ENCODE measurements at regions not wholly inside any gene's neighbourhood (a gene's known extent, or its start where the extent isn't known, plus 50 kb on each side); places are given as distances from the start of the nearest gene placed in this dataset.

DNA sequence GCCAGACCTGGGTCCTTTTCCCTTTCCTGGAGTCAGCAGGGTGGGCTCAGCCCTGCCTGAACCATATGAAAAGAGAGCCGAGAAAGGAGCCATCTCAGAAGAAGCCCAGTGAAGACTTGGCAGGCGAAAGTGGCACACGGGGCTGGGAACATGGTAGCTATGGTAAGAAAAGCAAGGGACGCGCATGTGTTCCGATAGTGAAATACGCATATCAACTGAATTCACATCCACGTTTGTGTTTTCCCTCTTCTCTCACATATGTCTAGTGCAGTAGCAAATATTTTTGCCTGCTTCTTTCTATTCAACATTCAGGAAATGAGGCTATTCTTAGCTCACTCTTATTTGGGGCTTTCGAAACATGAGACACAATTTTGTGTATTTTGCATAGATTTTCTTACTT, 54.1 kb upstream of the PEG3 start:
- no peaks in the 10 kb centered on the region for H3K79me1 ChIP-seq (ENCODE audit: low read depth, low read length)
- no peak for DNase-seq (ENCODE audit: low spot score)
- H4K91ac ChIP-seq (ENCODE audit: low read depth, low read length, poor library complexity) = no peak overlapping the region
- H3K23ac ChIP-seq (ENCODE audit: low read depth, low read length, poor library complexity) = no peak overlapping the region
- H4K8ac ChIP-seq (ENCODE audit: low read depth, low read length) = no peak overlapping the region
- H2BK12ac ChIP-seq (ENCODE audit: low read length) = no peak overlapping the region
- peaks cover 0 to 29% (median 0%) of the 10 kb centered on the region in 3 experiments for H3K27me3 ChIP-seq (ENCODE audit: control insufficient read depth in 3 of 3, insufficient read depth in 3 of 3, low read depth in 1 of 3, low read length in 3 of 3)
- no peak overlapping the region for H2BK120ac ChIP-seq (ENCODE audit: low read depth, low read length)
- no CpG with 5 or more reads among the region's 9 CpGs for WGBS, 2 donors (ENCODE audit: extremely low coverage in 2 of 2, insufficient read length in 2 of 2, insufficient replicate concordance in 1 of 2)
- no peaks in the 10 kb centered on the region for H3K4me1 ChIP-seq (ENCODE audit: control insufficient read depth in 2 of 2, insufficient read depth in 1 of 2, low read depth in 1 of 2, low read length in 2 of 2)
- H3K4me3 ChIP-seq (ENCODE audit: low read length in 2 of 2) = no peak overlapping the region
- no peak overlapping the region for H3K18ac ChIP-seq (ENCODE audit: low read length)
- peaks cover 0 to 22% of the 10 kb centered on the region in 2 donors for H3K9me3 ChIP-seq (replicated peaks in 1 of 2; ENCODE audit: control insufficient read depth in 2 of 2, insufficient read depth in 1 of 2, low read depth in 1 of 2, low read length in 2 of 2)
- no peak overlapping the region for H2BK15ac ChIP-seq (ENCODE audit: low read length)
- H3K4ac ChIP-seq (ENCODE audit: low read length) = no peak overlapping the region
- H3K9ac ChIP-seq (ENCODE audit: low read depth, low read length, poor library complexity) = no peak overlapping the region
- H3K14ac ChIP-seq (ENCODE audit: low read length) = no peak overlapping the region
- H3K36me3 ChIP-seq (replicated peaks in 1 of 2; ENCODE audit: control insufficient read depth in 2 of 2, insufficient read depth in 2 of 2, low read length in 2 of 2) = no peaks in the 10 kb centered on the region
- H3K27ac ChIP-seq (replicated peaks; ENCODE audit: low read length) = no peak overlapping the region
- no peak overlapping the region for H2BK5ac ChIP-seq (ENCODE audit: low read length)
- H3K4me2 ChIP-seq (ENCODE audit: insufficient read depth, low read length, poor library complexity, severe bottlenecking) = no peak overlapping the region
- H2AFZ ChIP-seq (ENCODE audit: low read length) = no peak overlapping the region
- no peak overlapping the region for H2AK5ac ChIP-seq (ENCODE audit: low read depth, low read length)

DNA sequence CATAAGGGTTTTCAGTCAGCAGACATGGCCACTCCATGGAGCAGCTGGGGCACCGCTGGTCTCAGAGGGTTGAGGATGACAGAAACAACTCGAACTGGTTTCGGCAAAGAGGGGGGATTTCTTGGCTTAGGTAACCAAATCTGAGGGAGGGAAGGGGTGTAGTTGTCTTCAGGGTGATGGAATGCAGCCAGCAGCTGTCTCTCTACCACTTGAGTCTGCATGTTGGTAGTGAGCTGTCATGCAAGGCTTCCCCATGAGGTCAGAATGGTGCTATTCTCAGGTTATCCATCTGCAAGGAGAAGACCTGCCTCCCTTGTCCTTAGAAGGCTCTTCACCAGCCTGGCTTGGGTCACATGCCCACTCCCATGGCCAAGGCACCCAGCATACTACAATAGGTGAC, 55.6 kb upstream of the PEG3 start:
- Histone ChIP-seq H3K18ac (ENCODE audit: low read length) (no peak overlapping the region), H2BK12ac (ENCODE audit: low read length) (no peak overlapping the region), H3K79me1 (ENCODE audit: low read depth, low read length) (peaks cover 2% of the 10 kb centered on the region), H3K14ac (ENCODE audit: low read length) (no peak overlapping the region), H2BK15ac (ENCODE audit: low read length) (no peak overlapping the region), H3K4me1 (ENCODE audit: control insufficient read depth in 2 of 2, insufficient read depth in 1 of 2, low read depth in 1 of 2, low read length in 2 of 2) (no peaks in the 10 kb centered on the region), H3K36me3 (replicated peaks in 1 of 2; ENCODE audit: control insufficient read depth in 2 of 2, insufficient read depth in 2 of 2, low read length in 2 of 2) (no peaks in the 10 kb centered on the region), H3K4me2 (ENCODE audit: insufficient read depth, low read length, poor library complexity, severe bottlenecking) (no peak overlapping the region), H2AK5ac (ENCODE audit: low read depth, low read length) (no peak overlapping the region), H2BK5ac (ENCODE audit: low read length) (no peak overlapping the region), H3K23ac (ENCODE audit: low read depth, low read length, poor library complexity) (no peak overlapping the region), H3K27ac (replicated peaks; ENCODE audit: low read length) (no peak overlapping the region), H4K8ac (ENCODE audit: low read depth, low read length) (no peak overlapping the region), H3K4me3 (ENCODE audit: low read length in 2 of 2) (peak overlapping the region in 1 of 2 donors; percentile 55), H3K9ac (ENCODE audit: low read depth, low read length, poor library complexity) (no peak overlapping the region), H2BK120ac (ENCODE audit: low read depth, low read length) (no peak overlapping the region), H3K4ac (ENCODE audit: low read length) (no peak overlapping the region), H3K9me3 (replicated peaks in 1 of 2; ENCODE audit: control insufficient read depth in 2 of 2, insufficient read depth in 1 of 2, low read depth in 1 of 2, low read length in 2 of 2) (peaks cover 0 to 27% of the 10 kb centered on the region in 2 donors), H3K27me3 (ENCODE audit: control insufficient read depth in 3 of 3, insufficient read depth in 3 of 3, low read depth in 1 of 3, low read length in 3 of 3) (peaks cover 0 to 29% (median 0%) of the 10 kb centered on the region in 3 experiments), H2AFZ (ENCODE audit: low read length) (no peak overlapping the region), H4K91ac (ENCODE audit: low read depth, low read length, poor library complexity) (no peak overlapping the region)
- no CpG with 5 or more reads among the region's 3 CpGs for WGBS, 2 donors (ENCODE audit: extremely low coverage in 2 of 2, insufficient read length in 2 of 2, insufficient replicate concordance in 1 of 2)
- DNase-seq (ENCODE audit: low spot score) = no peak

DNA sequence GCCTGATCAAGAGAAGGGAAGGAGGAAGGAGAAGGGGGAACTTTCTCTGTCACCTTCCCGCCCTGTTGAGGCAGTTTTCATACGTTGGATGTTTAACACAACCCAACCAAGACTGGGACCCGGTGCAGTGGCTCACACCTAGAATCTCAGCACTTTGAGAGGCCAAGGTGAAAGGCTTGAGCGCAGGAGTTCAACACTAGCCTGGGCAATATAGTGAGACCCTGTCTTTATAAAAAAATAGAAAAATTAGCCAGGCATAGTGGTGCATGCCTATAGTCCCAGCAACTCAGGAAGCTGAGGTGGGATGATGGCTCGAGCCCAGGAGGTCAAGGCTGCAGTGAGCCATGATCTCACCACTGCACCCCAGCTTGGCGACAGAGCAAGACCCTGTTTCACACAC, 59.4 kb upstream of the PEG3 start:
- no peak overlapping the region for H2BK120ac ChIP-seq (ENCODE audit: low read depth, low read length)
- H2BK12ac ChIP-seq (ENCODE audit: low read length) = no peak overlapping the region
- H3K4ac ChIP-seq (ENCODE audit: low read length) = no peak overlapping the region
- no peaks in the 10 kb centered on the region for H3K36me3 ChIP-seq (replicated peaks in 1 of 2; ENCODE audit: control insufficient read depth in 2 of 2, insufficient read depth in 2 of 2, low read length in 2 of 2)
- no peak overlapping the region for H3K18ac ChIP-seq (ENCODE audit: low read length)
- no peaks in the 10 kb centered on the region for H3K4me1 ChIP-seq (ENCODE audit: control insufficient read depth in 2 of 2, insufficient read depth in 1 of 2, low read depth in 1 of 2, low read length in 2 of 2)
- H3K27ac ChIP-seq (replicated peaks; ENCODE audit: low read length) = no peak overlapping the region
- no peak overlapping the region for H2BK15ac ChIP-seq (ENCODE audit: low read length)
- no peak overlapping the region for H3K4me2 ChIP-seq (ENCODE audit: insufficient read depth, low read length, poor library complexity, severe bottlenecking)
- H2AK5ac ChIP-seq (ENCODE audit: low read depth, low read length) = no peak overlapping the region
- no peak overlapping the region for H4K8ac ChIP-seq (ENCODE audit: low read depth, low read length)
- H3K27me3 ChIP-seq (ENCODE audit: control insufficient read depth in 3 of 3, insufficient read depth in 3 of 3, low read depth in 1 of 3, low read length in 3 of 3) = peaks cover 0 to 11% (median 0%) of the 10 kb centered on the region in 3 experiments
- H4K91ac ChIP-seq (ENCODE audit: low read depth, low read length, poor library complexity) = no peak overlapping the region
- no peak for DNase-seq (ENCODE audit: low spot score)
- H3K4me3 ChIP-seq (ENCODE audit: low read length in 2 of 2) = no peak overlapping the region
- no peak overlapping the region for H2AFZ ChIP-seq (ENCODE audit: low read length)
- H3K9me3 ChIP-seq (replicated peaks in 1 of 2; ENCODE audit: control insufficient read depth in 2 of 2, insufficient read depth in 1 of 2, low read depth in 1 of 2, low read length in 2 of 2) = peaks cover 0 to 23% of the 10 kb centered on the region in 2 donors
- H3K9ac ChIP-seq (ENCODE audit: low read depth, low read length, poor library complexity) = no peak overlapping the region
- H3K79me1 ChIP-seq (ENCODE audit: low read depth, low read length) = peaks cover 2% of the 10 kb centered on the region
- no peak overlapping the region for H3K14ac ChIP-seq (ENCODE audit: low read length)
- H2BK5ac ChIP-seq (ENCODE audit: low read length) = no peak overlapping the region
- no CpG with 5 or more reads among the region's 6 CpGs for WGBS, 2 donors (ENCODE audit: extremely low coverage in 2 of 2, insufficient read length in 2 of 2, insufficient replicate concordance in 1 of 2)
- no peak overlapping the region for H3K23ac ChIP-seq (ENCODE audit: low read depth, low read length, poor library complexity)

DNA sequence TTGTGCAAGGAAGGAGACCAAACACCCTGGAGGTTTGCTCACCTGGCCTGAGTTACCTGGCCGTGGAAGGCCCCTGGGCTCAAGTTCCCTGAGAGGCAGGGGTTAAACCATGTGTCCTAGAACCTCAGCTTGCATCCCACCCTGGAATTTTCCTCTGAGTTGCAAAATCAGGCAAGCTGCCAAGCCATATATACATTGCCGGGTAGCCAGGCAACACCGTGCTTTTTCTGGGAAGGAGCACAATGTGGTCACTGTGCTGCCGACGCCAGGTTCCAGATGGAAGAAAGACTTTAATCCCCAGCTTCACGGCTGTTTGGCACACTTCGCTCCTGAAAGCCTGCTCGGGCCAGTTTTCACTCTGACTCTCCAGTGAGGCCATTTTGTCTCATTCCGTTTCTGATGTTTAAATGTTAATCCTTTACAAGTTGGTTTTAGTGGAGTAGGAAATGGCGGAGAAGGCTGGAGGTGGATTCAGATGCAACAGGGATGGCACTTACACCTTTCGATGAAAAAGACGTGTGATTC, 60.1 kb upstream of the PEG3 start:
- no peak overlapping the region for H2AK5ac ChIP-seq (ENCODE audit: low read depth, low read length)
- H3K9me3 ChIP-seq (replicated peaks in 1 of 2; ENCODE audit: control insufficient read depth in 2 of 2, insufficient read depth in 1 of 2, low read depth in 1 of 2, low read length in 2 of 2) = peaks cover 0 to 22% of the 10 kb centered on the region in 2 donors
- no peak overlapping the region for H2BK12ac ChIP-seq (ENCODE audit: low read length)
- no peak overlapping the region for H3K23ac ChIP-seq (ENCODE audit: low read depth, low read length, poor library complexity)
- H3K4me2 ChIP-seq (ENCODE audit: insufficient read depth, low read length, poor library complexity, severe bottlenecking) = no peak overlapping the region
- no peak overlapping the region for H2BK15ac ChIP-seq (ENCODE audit: low read length)
- no peaks in the 10 kb centered on the region for H3K4me1 ChIP-seq (ENCODE audit: control insufficient read depth in 2 of 2, insufficient read depth in 1 of 2, low read depth in 1 of 2, low read length in 2 of 2)
- H2BK120ac ChIP-seq (ENCODE audit: low read depth, low read length) = no peak overlapping the region
- no peak overlapping the region for H3K9ac ChIP-seq (ENCODE audit: low read depth, low read length, poor library complexity)
- peaks cover 0 to 11% (median 0%) of the 10 kb centered on the region in 3 experiments for H3K27me3 ChIP-seq (ENCODE audit: control insufficient read depth in 3 of 3, insufficient read depth in 3 of 3, low read depth in 1 of 3, low read length in 3 of 3)
- no peak overlapping the region for H3K4ac ChIP-seq (ENCODE audit: low read length)
- H4K8ac ChIP-seq (ENCODE audit: low read depth, low read length) = no peak overlapping the region
- H3K79me1 ChIP-seq (ENCODE audit: low read depth, low read length) = peaks cover 2% of the 10 kb centered on the region
- peak overlapping the region; percentile 32 for H2BK5ac ChIP-seq (ENCODE audit: low read length)
- H3K36me3 ChIP-seq (replicated peaks in 1 of 2; ENCODE audit: control insufficient read depth in 2 of 2, insufficient read depth in 2 of 2, low read length in 2 of 2) = no peaks in the 10 kb centered on the region
- no peak overlapping the region for H2AFZ ChIP-seq (ENCODE audit: low read length)
- DNase-seq (ENCODE audit: low spot score) = no peak
- no peak overlapping the region for H4K91ac ChIP-seq (ENCODE audit: low read depth, low read length, poor library complexity)
- no peak overlapping the region for H3K14ac ChIP-seq (ENCODE audit: low read length)
- no peak overlapping the region for H3K27ac ChIP-seq (replicated peaks; ENCODE audit: low read length)
- no peak overlapping the region for H3K4me3 ChIP-seq (ENCODE audit: low read length in 2 of 2)
- no peak overlapping the region for H3K18ac ChIP-seq (ENCODE audit: low read length)
- WGBS, 2 donors (ENCODE audit: extremely low coverage in 2 of 2, insufficient read length in 2 of 2, insufficient replicate concordance in 1 of 2) = no CpG with 5 or more reads among the region's 12 CpGs
